H1 (cell line): ENCODE measurements at regions not wholly inside any gene's neighbourhood (a gene's known extent, or its start where the extent isn't known, plus 50 kb on each side); places are given as distances from the start of the nearest gene placed in this dataset.

ENCODE experiments used
- CTCF ChIA-PET: fragments of 300-600 bp; sonication (Branson Sonifier 250); formaldehyde crosslinking; loops from one replicate; lab custom pipeline; 2021; ENCODE audit not compliant: partially characterized antibody; lab: Charles Lee
- POLR2A ChIA-PET: fragments of 300-600 bp; sonication (Branson Sonifier 250); formaldehyde crosslinking; loops from one replicate; lab custom pipeline; 2021; ENCODE audit warnings: inconsistent platforms; ENCODE audit not compliant: partially characterized antibody; lab: Charles Lee
- DNase-seq, 2 experiments: peaks; one replicate each; pipeline versions ENCODE4 v3.0.0 to v3.0.0-alpha.2; 2010 to 2022; ENCODE audit warnings: low spot score in 2 of 2, low read depth in 1 of 2, mixed read lengths in 1 of 2
- FAIRE-seq: peaks from 2 replicates; lab custom pipeline; 2011; peaks lifted over from hg19 to GRCh38; lab: Jason Lieb, UNC
- H2AFZ ChIP-seq: 2 replicates; pipeline ENCODE4 v1.8.1; 2012; ENCODE audit warnings: low read length, inconsistent platforms
- H2AK5ac ChIP-seq: 2 replicates; pipeline ENCODE4 v1.6.1; 2013; ENCODE audit warnings: low read depth, low read length
- H2BK120ac ChIP-seq: replicated peaks from 2 replicates; pipeline ENCODE3; 2013; ENCODE audit warnings: low read depth, low read length, inconsistent platforms
- H2BK12ac ChIP-seq: 2 replicates; pipeline ENCODE4 v1.6.1; 2013; ENCODE audit warnings: low read depth, low read length
- H2BK15ac ChIP-seq: 2 replicates; pipeline ENCODE4 v1.6.1; 2013; ENCODE audit warnings: low read length
- H2BK20ac ChIP-seq: 2 replicates; pipeline ENCODE4 v1.6.1; 2013; ENCODE audit warnings: low read length
- H2BK5ac ChIP-seq: 2 replicates; pipeline ENCODE4 v1.6.1; 2013; ENCODE audit warnings: low read depth, low read length
- H3K14ac ChIP-seq: 2 replicates; pipeline ENCODE4 v1.6.1; 2013; ENCODE audit warnings: inconsistent platforms; ENCODE audit not compliant: insufficient read length
- H3K18ac ChIP-seq: 2 replicates; pipeline ENCODE4 v1.6.1; 2013; ENCODE audit warnings: low read length; ENCODE audit errors: extremely low read depth
- H3K23ac ChIP-seq: 2 replicates; pipeline ENCODE4 v1.6.1; 2013; ENCODE audit warnings: inconsistent platforms; ENCODE audit not compliant: insufficient read length
- H3K23me2 ChIP-seq: 2 replicates; pipeline ENCODE4 v1.6.1; 2013; ENCODE audit warnings: low read depth, low read length
- H3K27ac ChIP-seq: 2 replicates; pipeline ENCODE4 v1.6.1; 2011; ENCODE audit warnings: low read depth, low read length, inconsistent platforms
- H3K27me3 ChIP-seq, 4 experiments: replicated peaks in 1 of 4; 1 replicate in 1 of 4; 2 replicates in 3 of 4; pipeline versions ENCODE4 v1.6.1 to v1.8.1; 2011 to 2013; ENCODE audit warnings: low read length in 3 of 4, mild to moderate bottlenecking in 3 of 4, inconsistent platforms in 2 of 4, mixed read lengths in 2 of 4, moderate library complexity in 1 of 4; ENCODE audit not compliant: control insufficient read depth in 3 of 4, insufficient read depth in 3 of 4; ENCODE audit errors: extremely low read depth in 1 of 4
- H3K36me3 ChIP-seq, 4 experiments: 2 replicates each; pipeline versions ENCODE4 v1.6.1 to v1.8.1; 2011 to 2013; ENCODE audit warnings: mild to moderate bottlenecking in 4 of 4, low read length in 3 of 4, moderate library complexity in 2 of 4, control low read depth in 1 of 4, inconsistent platforms in 1 of 4; ENCODE audit not compliant: insufficient read depth in 4 of 4, control insufficient read depth in 2 of 4
- H3K4ac ChIP-seq: replicated peaks from 2 replicates; pipeline ENCODE3; 2013; ENCODE audit warnings: low read length, low read depth, mixed read lengths, inconsistent platforms; ENCODE audit not compliant: insufficient read length
- H3K4me1 ChIP-seq, 4 experiments: replicated peaks in 1 of 4; 1 replicate in 1 of 4; 2 replicates in 3 of 4; pipeline versions ENCODE4 v1.6.1 to v1.8.1; 2011 to 2013; ENCODE audit warnings: low read length in 3 of 4, inconsistent platforms in 2 of 4, mixed read lengths in 1 of 4; ENCODE audit not compliant: insufficient read depth in 4 of 4, control insufficient read depth in 3 of 4
- H3K4me2 ChIP-seq, 2 experiments: 2 replicates each; pipeline versions ENCODE4 v1.6.1 to v1.8.1; 2011 to 2013; ENCODE audit warnings: low read depth in 2 of 2, low read length in 2 of 2, control low read depth in 1 of 2, inconsistent platforms in 1 of 2, mild to moderate bottlenecking in 1 of 2; ENCODE audit not compliant: insufficient read depth in 1 of 2
- H3K4me3 ChIP-seq, 4 experiments: fragments of 200-600, 300-600 bp in 1 of 4; sonication (generic), shearing (Covaris generic), sonication (Bioruptor Twin) in 1 of 4; 2 replicates each; pipeline versions ENCODE4 v1.5.1 to v1.8.1; 2011 to 2016; ENCODE audit warnings: low read length in 4 of 4, low read depth in 3 of 4, control low read depth in 2 of 4, inconsistent platforms in 2 of 4, mild to moderate bottlenecking in 2 of 4, mixed read lengths in 1 of 4, moderate library complexity in 1 of 4; ENCODE audit not compliant: insufficient read depth in 2 of 4; ENCODE audit errors: extremely low read depth in 1 of 4
- H3K56ac ChIP-seq: replicated peaks from 2 replicates; pipeline ENCODE3; 2013; ENCODE audit warnings: low read depth, mild to moderate bottlenecking, mixed read lengths, low read length, inconsistent platforms; ENCODE audit not compliant: insufficient read length
- H3K79me1 ChIP-seq: 2 replicates; pipeline ENCODE4 v1.6.1; 2013; ENCODE audit warnings: low read depth, low read length, control low read depth
- H3K79me2 ChIP-seq, 2 experiments: 2 replicates each; pipeline versions ENCODE4 v1.6.1 to v1.8.1; 2012 to 2013; ENCODE audit warnings: low read length in 2 of 2, mild to moderate bottlenecking in 2 of 2, inconsistent platforms in 1 of 2; ENCODE audit not compliant: insufficient read depth in 2 of 2, control insufficient read depth in 1 of 2
- H3K9ac ChIP-seq, 4 experiments: replicated peaks in 1 of 4; 1 replicate in 1 of 4; 2 replicates in 3 of 4; pipeline versions ENCODE4 v1.6.1 to v1.8.1; 2011 to 2013; ENCODE audit warnings: low read depth in 3 of 4, low read length in 3 of 4, control low read depth in 2 of 4, mild to moderate bottlenecking in 2 of 4, moderate library complexity in 2 of 4, inconsistent platforms in 1 of 4; ENCODE audit errors: extremely low read depth in 1 of 4
- H3K9me3 ChIP-seq, 2 experiments: 2 replicates each; pipeline versions ENCODE4 v1.6.1 to v1.8.1; 2012 to 2013; ENCODE audit warnings: mild to moderate bottlenecking in 2 of 2, moderate library complexity in 2 of 2, control low read depth in 1 of 2, inconsistent platforms in 1 of 2, low read depth in 1 of 2, low read length in 1 of 2, mixed read lengths in 1 of 2; ENCODE audit not compliant: insufficient read depth in 2 of 2
- H4K20me1 ChIP-seq, 2 experiments: replicated peaks in 1 of 2; 2 replicates each; pipeline versions ENCODE3 to v1.8.1; 2011 to 2013; ENCODE audit warnings: inconsistent platforms in 2 of 2, low read length in 2 of 2, mild to moderate bottlenecking in 1 of 2; ENCODE audit not compliant: insufficient read depth in 2 of 2, control insufficient read depth in 1 of 2
- H4K5ac ChIP-seq: 2 replicates; pipeline ENCODE4 v1.6.1; 2013; ENCODE audit warnings: low read length, low read depth, mixed read lengths, inconsistent platforms; ENCODE audit not compliant: insufficient read length
- H4K8ac ChIP-seq: 2 replicates; pipeline ENCODE4 v1.8.0; 2013; ENCODE audit warnings: mild to moderate bottlenecking, moderate library complexity, low read length, inconsistent platforms; ENCODE audit not compliant: insufficient read depth; ENCODE audit errors: extremely low read depth
- H4K91ac ChIP-seq: replicated peaks from 2 replicates; pipeline ENCODE3; 2013; ENCODE audit warnings: low read length, mixed read lengths, inconsistent platforms; ENCODE audit not compliant: insufficient read length
- RNF2 ChIP-seq: fragments of 200-900, 300-1000 bp; sonication (generic); IDR thresholded peaks from 2 replicates; pipeline ENCODE4 v1.7.1; 2016; ENCODE audit warnings: borderline replicate concordance, low read depth, mild to moderate bottlenecking, antibody characterized with exemption, low read length; ENCODE audit not compliant: poor library complexity, severe bottlenecking; ENCODE audit errors: missing control alignments
- SIX5 ChIP-seq: IDR thresholded peaks from 2 replicates; pipeline ENCODE4 v1.6.1; 2011; ENCODE audit warnings: mild to moderate bottlenecking, low read depth, low read length
- TCF12 ChIP-seq: IDR thresholded peaks from 2 replicates; pipeline ENCODE4 v1.6.1; 2011; ENCODE audit warnings: low read depth, mild to moderate bottlenecking, low read length
- WGBS, 2 experiments: shearing (Covaris generic) in 1 of 2; methylation state at CpG; one replicate each; pipeline versions ENCODE4 v1.1.6 to v1.1.7; 2013 to 2015; ENCODE audit warnings: low lambda C conversion rate in 2 of 2, mixed read lengths in 2 of 2, inconsistent platforms in 1 of 2, low coverage in 1 of 2, missing lambda C conversion rate in 1 of 2; ENCODE audit not compliant: insufficient replicate concordance in 2 of 2, insufficient coverage in 1 of 2, insufficient read length in 1 of 2; ENCODE audit errors: extremely low coverage in 1 of 2, missing lambda C conversion rate in 1 of 2; 5-methylcytosine and 5-hydroxymethylcytosine counted together

- Histone ChIP-seq H3K9me3 (0 out of 4 replicates have a peak, but pooled peaks cover 0 to 3% of the 10 kb centered on the region in 2 experiments), H2BK15ac (no peak overlapping the region), H3K4me1 (no peaks in the 10 kb centered on the region), H3K23me2 (no peaks in the 10 kb centered on the region), H3K27me3 (peaks cover 0 to 1% (median 0%) of the 10 kb centered on the region in 4 experiments; a peak in 1 of 7 replicates), H2BK12ac (no peak overlapping the region), H3K23ac (no peak overlapping the region), H3K56ac (no peak overlapping the region), H4K5ac (no peak overlapping the region), H3K27ac (no peak overlapping the region), H4K8ac (no peak overlapping the region), H2BK20ac (no peak overlapping the region), H4K20me1 (no peaks in the 10 kb centered on the region), H2BK120ac (no peak overlapping the region), H3K18ac (no peak overlapping the region), H2AK5ac (no peak overlapping the region), H3K4me3 (no peak overlapping the region), H3K4me2 (no peak overlapping the region), H3K4ac (no peak overlapping the region), H3K9ac (no peak overlapping the region), H3K79me2 (no peaks in the 10 kb centered on the region), H4K91ac (no peak overlapping the region), H2BK5ac (no peak overlapping the region), H3K79me1 (no peaks in the 10 kb centered on the region), H3K36me3 (no peaks in the 10 kb centered on the region), H2AFZ (peak overlapping the region; percentile 45; the same call in 1 of the 2 replicates), H3K14ac (no peak overlapping the region)
- ChIA-PET POLR2A (no interaction called here), CTCF (interaction anchor here (0.6 kb wide), 1 partner anchor 29 kb away, joined by 3 read pairs; no protein-coding TSS in a partner anchor)
- 81% methylated on average over 4 of the region's 4 CpGs; no CpG with 5 or more reads in 1 of the 2 experiments for WGBS, 2 experiments
- no peak for FAIRE-seq
- no peak for DNase-seq
- TF ChIP-seq TCF12 (no peak), SIX5 (no peak), RNF2 (no peak)
These were observed 269.1 kb upstream of the EDNRB start for GRCh38 chr13:78187781-78188180.
